Fibroblast of lung (primary cell): ENCODE measurements at regions not wholly inside any gene's neighbourhood (a gene's known extent, or its start where the extent isn't known, plus 50 kb on each side); places are given as distances from the start of the nearest gene placed in this dataset.

ENCODE experiments used
- CTCF ChIP-seq, 2 donors: IDR thresholded peaks in 1 of 2; conservative IDR thresholded peaks in 1 of 2; 1 replicate in 1 of 2; 2 replicates in 1 of 2; pipeline ENCODE4 v1.5.1; 2011 to 2012; ENCODE audit warnings: low read length in 2 of 2, control low read depth in 1 of 2, inconsistent platforms in 1 of 2, low read depth in 1 of 2, mild to moderate bottlenecking in 1 of 2
- EZH2 ChIP-seq: IDR thresholded peaks from 2 replicates; pipeline ENCODE4 v1.5.1; 2012; ENCODE audit warnings: low read length, control low read depth, mild to moderate bottlenecking; ENCODE audit errors: missing control alignments

GRCh38 chr17:31623990-31624389 lies 232.5 kb downstream of the RAB11FIP4 start:
- no peak for TF ChIP-seq EZH2
- no peak for TF ChIP-seq CTCF (conservative IDR thresholded peaks at IDR 0.05 in 1 of 2, IDR thresholded peaks at IDR 0.05 in 1 of 2; ENCODE audit: low read depth in 1 of 2, low read length in 2 of 2)
